HG03108 (cell line): ENCODE measurements at regions not wholly inside any gene's neighbourhood (a gene's known extent, or its start where the extent isn't known, plus 50 kb on each side); places are given as distances from the start of the nearest gene placed in this dataset.

Experiments used
- ATAC-seq: cut with Tn5 transposase; IDR thresholded peaks from one replicate; pipeline ENCODE4 v1.9.1; 2021; ENCODE audit warnings: moderate library complexity; ENCODE audit not compliant: unreplicated experiment

GRCh38 chr16:62149631-62150030 is 113.4 kb upstream of the CDH8 start:
- ATAC-seq: no peak

DNA sequence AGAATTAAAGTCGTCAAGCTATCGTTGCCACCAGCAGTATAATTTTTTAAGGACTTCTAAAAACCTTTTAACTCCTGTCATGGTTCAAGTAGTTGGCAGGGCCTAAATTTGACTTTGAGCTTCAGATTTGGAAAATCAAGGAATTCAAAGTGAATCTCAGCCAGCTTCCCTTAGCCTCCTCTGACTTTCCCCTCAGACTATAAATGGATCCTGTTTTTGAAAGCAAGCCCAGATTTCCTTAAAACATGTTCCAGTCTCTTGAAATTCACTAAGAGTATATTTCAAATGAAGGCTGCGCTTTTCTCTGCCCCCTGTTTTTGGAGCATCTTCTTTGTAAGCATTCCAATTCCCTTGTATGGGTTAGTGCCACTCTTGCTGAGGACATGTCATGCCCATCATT is 101.8 kb upstream of the CDH8 start:
- no peak for ATAC-seq

- ATAC-seq: no peak
Observed at GRCh38 chr16:62135911-62136310, 99.7 kb upstream of the CDH8 start.

- no peak for ATAC-seq
Observed at GRCh38 chr16:62135446-62135845, 99.2 kb upstream of the CDH8 start.

- no peak for ATAC-seq
Observed at GRCh38 chr16:62130101-62130500, 93.9 kb upstream of the CDH8 start.

- ATAC-seq: no peak
Observed at GRCh38 chr16:62105244-62105643, 69.0 kb upstream of the CDH8 start.

DNA sequence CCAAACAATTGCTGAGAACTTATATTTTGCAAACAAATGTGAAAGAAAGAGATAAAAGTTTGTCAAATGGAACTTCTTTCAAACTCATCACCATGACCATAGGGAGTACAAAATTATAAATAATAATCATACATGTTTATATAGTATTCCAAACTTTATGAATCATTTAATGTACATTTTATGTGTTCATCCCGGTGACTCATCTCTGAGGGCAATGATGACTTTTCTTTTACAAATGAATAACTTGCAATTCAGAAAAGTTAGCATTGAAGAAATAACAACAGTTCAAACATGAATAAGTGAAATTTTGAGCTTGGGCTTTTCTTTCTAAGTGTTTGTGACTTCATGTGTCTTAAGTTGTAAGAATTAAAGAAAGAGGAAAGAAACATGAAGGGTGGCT is 66.3 kb upstream of the CDH8 start:
- ATAC-seq: no peak

GRCh38 chr16:62100651-62101050 is 64.4 kb upstream of the CDH8 start:
- ATAC-seq: no peak

GRCh38 chr16:62089715-62090114 is 53.5 kb upstream of the CDH8 start:
- ATAC-seq: no peak

DNA sequence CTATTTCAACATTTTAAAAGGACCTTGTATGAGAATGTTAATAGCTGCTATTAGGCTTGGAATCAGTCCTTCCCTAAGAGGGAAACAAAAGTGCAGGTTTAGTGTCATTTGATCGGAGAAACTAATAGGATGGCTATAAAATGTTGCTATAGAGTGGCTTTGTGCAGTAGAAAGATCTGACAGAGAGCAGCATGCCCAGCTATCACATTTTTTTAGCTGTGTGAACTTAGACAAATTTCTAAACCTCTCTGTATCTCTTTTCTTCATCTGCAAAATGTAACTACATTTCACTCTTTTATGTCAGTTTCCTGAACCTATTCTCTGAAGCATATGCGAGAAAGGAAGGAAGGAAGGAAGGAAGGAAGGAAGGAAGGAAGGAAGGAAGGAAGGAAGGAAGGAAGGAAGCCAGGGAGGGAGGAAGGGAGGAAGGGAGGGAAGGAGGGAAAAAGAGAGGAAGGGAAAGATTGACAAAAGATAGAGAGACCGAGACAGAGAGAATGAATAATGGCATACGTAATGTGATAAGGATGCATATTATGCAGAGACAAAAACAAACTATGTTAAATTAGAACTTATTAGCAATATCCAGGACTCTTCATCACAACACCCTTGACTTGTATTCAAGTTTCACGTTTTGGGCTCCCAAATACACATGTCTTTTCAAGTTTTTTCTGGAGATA is 52.6 kb upstream of the CDH8 start:
- ATAC-seq: no peak
